ENCODE measurements at regions not wholly inside any gene's neighbourhood (a gene's known extent, or its start where the extent isn't known, plus 50 kb on each side); places are given as distances from the start of the nearest gene placed in this dataset.

GRCh38 chr6:1118287-1118647 is 193.6 kb upstream of the FOXQ1 start:
- no peak for TF ChIP-seq CTCF (IDR thresholded peaks at IDR 0.05; ENCODE audit: extremely low read depth, low read depth, low read length)
- H3K4me3 ChIP-seq (ENCODE audit: insufficient read depth, low read length) = no peak overlapping the region
- no peak overlapping the region for H2AFZ ChIP-seq (ENCODE audit: low read length)
- H3K4me2 ChIP-seq (ENCODE audit: insufficient read depth, low read length) = no peak overlapping the region
- no peak overlapping the region for H3K27ac ChIP-seq (ENCODE audit: low read depth, low read length)
- DNase-seq (ENCODE audit: insufficient read length, low spot score, missing footprints) = no peak
- H3K27me3 ChIP-seq (ENCODE audit: insufficient read depth, low read length) = no peaks in the 10 kb centered on the region
- no peaks in the 10 kb centered on the region for H3K36me3 ChIP-seq (ENCODE audit: insufficient read depth, low read length)
- no peaks in the 10 kb centered on the region for H4K20me1 ChIP-seq (ENCODE audit: insufficient read depth, low read length)
- no peaks in the 10 kb centered on the region for H3K9me3 ChIP-seq (ENCODE audit: low read depth, low read length)
- H3K4me1 ChIP-seq (ENCODE audit: insufficient read depth, low read length) = no peaks in the 10 kb centered on the region
- no peaks in the 10 kb centered on the region for H3K79me2 ChIP-seq (ENCODE audit: insufficient read depth, low read length)

GRCh38 chr6:1117530-1118286 is 194.2 kb upstream of the FOXQ1 start:
- Histone ChIP-seq H4K20me1 (ENCODE audit: insufficient read depth, low read length) (no peaks in the 10 kb centered on the region), H3K79me2 (ENCODE audit: insufficient read depth, low read length) (no peaks in the 10 kb centered on the region), H2AFZ (ENCODE audit: low read length) (no peak overlapping the region), H3K36me3 (ENCODE audit: insufficient read depth, low read length) (no peaks in the 10 kb centered on the region), H3K27me3 (ENCODE audit: insufficient read depth, low read length) (no peaks in the 10 kb centered on the region), H3K9me3 (ENCODE audit: low read depth, low read length) (no peaks in the 10 kb centered on the region), H3K4me1 (ENCODE audit: insufficient read depth, low read length) (no peaks in the 10 kb centered on the region), H3K4me3 (ENCODE audit: insufficient read depth, low read length) (no peak overlapping the region), H3K27ac (ENCODE audit: low read depth, low read length) (no peak overlapping the region), H3K4me2 (ENCODE audit: insufficient read depth, low read length) (no peak overlapping the region)
- TF ChIP-seq CTCF (IDR thresholded peaks at IDR 0.05; ENCODE audit: extremely low read depth, low read depth, low read length) = no peak
- DNase-seq (ENCODE audit: insufficient read length, low spot score, missing footprints) = no peak

- TF ChIP-seq CTCF (IDR thresholded peaks at IDR 0.05; ENCODE audit: extremely low read depth, low read depth, low read length) = no peak
- H3K4me3 ChIP-seq (ENCODE audit: insufficient read depth, low read length) = no peak overlapping the region
- H3K4me1 ChIP-seq (ENCODE audit: insufficient read depth, low read length) = no peaks in the 10 kb centered on the region
- no peaks in the 10 kb centered on the region for H3K79me2 ChIP-seq (ENCODE audit: insufficient read depth, low read length)
- H3K27ac ChIP-seq (ENCODE audit: low read depth, low read length) = no peak overlapping the region
- no peaks in the 10 kb centered on the region for H3K27me3 ChIP-seq (ENCODE audit: insufficient read depth, low read length)
- no peaks in the 10 kb centered on the region for H3K9me3 ChIP-seq (ENCODE audit: low read depth, low read length)
- no peak for DNase-seq (ENCODE audit: insufficient read length, low spot score, missing footprints)
- no peaks in the 10 kb centered on the region for H3K36me3 ChIP-seq (ENCODE audit: insufficient read depth, low read length)
- no peaks in the 10 kb centered on the region for H4K20me1 ChIP-seq (ENCODE audit: insufficient read depth, low read length)
- no peak overlapping the region for H2AFZ ChIP-seq (ENCODE audit: low read length)
- no peak overlapping the region for H3K4me2 ChIP-seq (ENCODE audit: insufficient read depth, low read length)
Observed at GRCh38 chr6:1116149-1116548, 195.7 kb upstream of the FOXQ1 start.

- Histone ChIP-seq H3K27ac (ENCODE audit: low read depth, low read length) (no peak overlapping the region), H3K4me1 (ENCODE audit: insufficient read depth, low read length) (no peaks in the 10 kb centered on the region), H3K79me2 (ENCODE audit: insufficient read depth, low read length) (no peaks in the 10 kb centered on the region), H3K27me3 (ENCODE audit: insufficient read depth, low read length) (no peaks in the 10 kb centered on the region), H3K4me3 (ENCODE audit: insufficient read depth, low read length) (no peak overlapping the region), H3K9me3 (ENCODE audit: low read depth, low read length) (no peaks in the 10 kb centered on the region), H3K36me3 (ENCODE audit: insufficient read depth, low read length) (no peaks in the 10 kb centered on the region), H3K4me2 (ENCODE audit: insufficient read depth, low read length) (no peak overlapping the region), H2AFZ (ENCODE audit: low read length) (no peak overlapping the region), H4K20me1 (ENCODE audit: insufficient read depth, low read length) (no peaks in the 10 kb centered on the region)
- TF ChIP-seq CTCF (IDR thresholded peaks at IDR 0.05; ENCODE audit: extremely low read depth, low read depth, low read length) = no peak
- DNase-seq (ENCODE audit: insufficient read length, low spot score, missing footprints) = no peak
Observed at GRCh38 chr6:1113916-1114540, 197.9 kb upstream of the FOXQ1 start.

Measured in osteoblast (primary cell).